Mucosa of gallbladder (tissue), 1 donor: ENCODE measurements at regions not wholly inside any gene's neighbourhood (a gene's known extent, or its start where the extent isn't known, plus 50 kb on each side); places are given as distances from the start of the nearest gene placed in this dataset.

Experiments
- DNase-seq: peaks from one replicate; pipeline ENCODE4 v3.0.0-alpha.2; 2020; ENCODE audit warnings: low spot score
- donor health status: DM: no; HTN: no; CAD: no.

GRCh38 chr18:1930291-1931270 lies 640.7 kb downstream of the METTL4 start:
- no peak for DNase-seq

- DNase-seq = no peak
These were observed 618.8 kb downstream of the METTL4 start for GRCh38 chr18:1952486-1952885.

GRCh38 chr18:1954583-1955312 lies 616.6 kb downstream of the METTL4 start:
- DNase-seq = no peak

GRCh38 chr18:1958798-1959197 lies 612.5 kb downstream of the METTL4 start:
- DNase-seq = no peak

GRCh38 chr18:1965016-1965415 lies 606.3 kb downstream of the METTL4 start:
- DNase-seq = no peak

GRCh38 chr18:1965541-1965940 lies 605.8 kb downstream of the METTL4 start:
- no peak for DNase-seq

GRCh38 chr18:1968801-1969498 lies 602.4 kb downstream of the METTL4 start:
- DNase-seq = no peak

GRCh38 chr18:1976484-1976883 lies 594.8 kb downstream of the METTL4 start:
- DNase-seq = no peak

- DNase-seq = no peak
These were observed 589.2 kb downstream of the METTL4 start for GRCh38 chr18:1982056-1982455.

GRCh38 chr18:1983746-1984515 lies 587.4 kb downstream of the METTL4 start:
- DNase-seq = no peak

GRCh38 chr18:1993866-1994265 lies 577.4 kb downstream of the METTL4 start:
- no peak for DNase-seq

GRCh38 chr18:1994471-1994870 lies 576.8 kb downstream of the METTL4 start:
- no peak for DNase-seq

GRCh38 chr18:1995041-1995612 lies 576.2 kb downstream of the METTL4 start:
- no peak for DNase-seq

GRCh38 chr18:1998121-1998520 lies 573.2 kb downstream of the METTL4 start:
- no peak for DNase-seq

GRCh38 chr18:1999387-1999786 lies 571.9 kb downstream of the METTL4 start:
- no peak for DNase-seq

GRCh38 chr18:2002151-2002550 lies 569.2 kb downstream of the METTL4 start:
- DNase-seq = no peak

GRCh38 chr18:2002604-2003003 lies 568.7 kb downstream of the METTL4 start:
- DNase-seq = no peak

GRCh38 chr18:2009942-2010697 lies 561.2 kb downstream of the METTL4 start:
- DNase-seq = no peak

GRCh38 chr18:2027016-2027415 lies 544.3 kb downstream of the METTL4 start:
- DNase-seq = no peak

GRCh38 chr18:2027756-2028155 lies 543.5 kb downstream of the METTL4 start:
- no peak for DNase-seq
